NCI-H510A (cell line): ENCODE measurements at regions not wholly inside any gene's neighbourhood (a gene's known extent, or its start where the extent isn't known, plus 50 kb on each side); places are given as distances from the start of the nearest gene placed in this dataset.

ENCODE experiments used
- DNase-seq: peaks from one replicate; lab custom pipeline; 2025; lab: John Stamatoyannopoulos, UW

DNA sequence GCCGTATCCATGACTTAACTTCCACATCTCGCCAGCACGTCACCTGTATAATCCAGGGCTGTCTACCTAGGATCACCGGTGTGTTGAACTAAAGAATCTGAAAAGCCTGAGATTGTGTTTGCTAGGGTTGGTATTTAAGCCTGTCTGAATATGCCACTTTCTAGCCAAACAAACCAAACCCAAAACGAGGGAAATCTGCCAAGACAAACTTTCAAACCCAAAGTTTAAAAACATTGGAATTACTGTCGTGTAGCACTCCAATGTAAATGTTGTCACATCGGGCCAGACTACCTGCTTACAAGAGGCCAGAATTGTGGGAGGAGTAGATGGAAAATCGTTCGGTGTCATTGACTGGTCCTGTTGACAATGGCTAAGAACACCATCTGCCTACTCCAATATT is 747.8 kb downstream of the EFNB2 start:
- DNase-seq = no peak

- DNase-seq = no peak
Observed at GRCh38 chr13:105785436-105785835, 750.0 kb downstream of the EFNB2 start.

GRCh38 chr13:105783261-105783660 is 752.2 kb downstream of the EFNB2 start:
- no peak for DNase-seq

- no peak for DNase-seq
Observed at GRCh38 chr13:105778196-105778595, 757.3 kb downstream of the EFNB2 start.

DNA sequence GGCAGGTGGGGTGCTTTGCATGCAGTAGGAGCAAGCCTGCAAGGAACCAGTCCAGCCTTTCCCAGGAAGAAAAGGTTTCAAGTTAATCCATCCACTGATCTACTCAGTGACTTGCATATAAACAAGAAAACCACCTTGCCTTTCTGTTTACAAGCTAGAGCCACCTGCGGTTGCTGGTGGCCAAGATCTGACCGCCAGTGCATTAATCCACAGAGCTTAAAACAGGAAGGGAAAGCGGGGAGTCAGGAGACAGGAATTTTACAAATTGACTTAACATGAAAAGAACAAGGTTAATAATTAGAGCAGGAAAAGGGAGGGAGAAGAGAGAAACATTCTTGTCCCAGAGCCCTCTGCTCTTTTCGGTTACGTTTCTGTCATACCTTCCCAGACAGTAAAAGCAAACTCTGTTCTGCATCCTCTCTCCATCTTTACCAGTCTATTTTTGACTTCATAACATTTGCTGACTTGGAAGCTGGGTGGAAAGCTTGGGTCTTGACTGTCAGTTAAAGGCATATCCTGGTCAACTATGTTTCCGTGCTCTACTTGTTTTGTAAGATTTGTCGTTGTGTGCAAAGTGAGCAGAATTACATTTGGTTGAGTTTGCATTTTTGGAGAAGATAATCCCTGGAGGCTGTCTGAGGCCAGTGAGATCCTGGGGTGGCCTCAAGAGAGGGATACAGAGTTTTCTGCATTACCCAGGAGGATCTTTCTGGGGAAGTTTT is 760.6 kb downstream of the EFNB2 start:
- DNase-seq = no peak

DNA sequence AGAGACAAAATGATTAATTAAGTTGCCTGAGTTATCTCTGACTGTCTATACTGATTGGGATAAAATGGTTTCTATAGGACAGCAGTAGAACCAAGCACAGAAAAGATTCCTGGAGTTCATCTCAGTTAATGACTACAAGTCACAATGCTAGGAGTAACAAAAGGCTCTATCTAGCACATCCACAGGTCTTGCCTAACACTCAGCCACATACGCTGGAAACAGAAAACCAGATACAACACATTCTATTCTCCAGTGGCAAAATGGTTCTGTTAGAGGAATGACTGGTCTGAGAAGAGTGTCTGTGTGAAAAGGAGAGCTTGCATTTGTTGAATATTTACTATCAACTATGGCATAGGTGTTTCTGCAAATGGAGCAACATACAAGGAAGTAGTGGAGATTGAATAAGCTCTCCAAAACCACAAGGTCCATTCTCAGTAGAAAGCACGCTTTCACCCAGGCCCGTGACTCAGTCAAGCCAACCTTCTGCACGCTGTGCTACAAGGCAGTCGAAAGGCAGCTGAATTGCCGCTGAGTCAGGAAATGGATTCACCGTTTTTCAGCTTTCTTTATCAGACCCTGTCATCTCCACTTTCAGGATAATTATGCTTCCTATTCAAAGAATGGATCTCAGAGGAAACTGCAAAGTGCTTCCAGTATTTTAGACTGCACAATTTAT is 761.5 kb downstream of the EFNB2 start:
- no peak for DNase-seq

GRCh38 chr13:105773241-105773640 is 762.2 kb downstream of the EFNB2 start:
- no peak for DNase-seq

DNA sequence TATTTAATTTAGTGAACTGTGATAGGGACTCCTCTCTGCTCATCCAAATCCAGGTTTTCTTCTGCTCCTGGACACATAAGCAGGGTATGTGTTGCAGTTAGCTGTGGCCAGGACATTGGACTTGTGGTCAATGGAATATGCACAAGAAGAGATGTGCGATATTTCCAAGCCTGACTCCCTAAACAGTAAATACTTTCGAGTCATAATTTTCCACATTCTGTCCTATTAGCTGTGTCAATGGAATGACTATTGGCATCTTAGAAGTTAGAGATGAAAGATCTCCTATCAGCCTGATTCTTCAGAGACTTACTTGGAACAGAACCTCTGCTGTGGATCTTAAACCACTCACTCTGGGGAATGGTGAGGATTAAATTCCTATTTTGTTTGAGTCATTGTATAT is 771.0 kb downstream of the EFNB2 start:
- DNase-seq = no peak

GRCh38 chr13:105763851-105764250 is 771.6 kb downstream of the EFNB2 start:
- DNase-seq = no peak

GRCh38 chr13:105762096-105762495 is 773.4 kb downstream of the EFNB2 start:
- no peak for DNase-seq

- no peak for DNase-seq
Observed at GRCh38 chr13:105758918-105759860, 776.3 kb downstream of the EFNB2 start.

GRCh38 chr13:105740739-105741138 is 794.7 kb downstream of the EFNB2 start:
- no peak for DNase-seq

GRCh38 chr13:105737688-105738087 is 797.8 kb downstream of the EFNB2 start:
- no peak for DNase-seq

DNA sequence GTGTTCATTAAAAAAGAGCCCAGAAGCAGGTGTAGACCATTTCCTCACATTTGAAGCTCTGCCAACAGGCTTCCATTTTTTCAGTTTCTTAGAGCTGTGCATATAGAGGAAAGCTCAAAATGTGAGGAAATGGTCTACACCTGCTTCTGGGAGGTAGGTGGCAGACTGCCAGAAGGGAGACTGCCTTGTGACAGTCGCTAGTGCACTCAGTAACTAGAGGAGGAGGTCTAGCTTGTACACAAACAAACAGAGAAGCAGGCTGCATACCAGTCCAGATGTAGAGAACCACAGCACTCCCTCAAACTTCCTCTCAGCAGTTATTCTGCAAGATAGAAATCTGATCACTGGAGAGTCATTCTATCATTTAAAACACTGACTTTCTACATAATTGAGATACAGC is 800.2 kb downstream of the EFNB2 start:
- DNase-seq = peak; percentile 26

DNA sequence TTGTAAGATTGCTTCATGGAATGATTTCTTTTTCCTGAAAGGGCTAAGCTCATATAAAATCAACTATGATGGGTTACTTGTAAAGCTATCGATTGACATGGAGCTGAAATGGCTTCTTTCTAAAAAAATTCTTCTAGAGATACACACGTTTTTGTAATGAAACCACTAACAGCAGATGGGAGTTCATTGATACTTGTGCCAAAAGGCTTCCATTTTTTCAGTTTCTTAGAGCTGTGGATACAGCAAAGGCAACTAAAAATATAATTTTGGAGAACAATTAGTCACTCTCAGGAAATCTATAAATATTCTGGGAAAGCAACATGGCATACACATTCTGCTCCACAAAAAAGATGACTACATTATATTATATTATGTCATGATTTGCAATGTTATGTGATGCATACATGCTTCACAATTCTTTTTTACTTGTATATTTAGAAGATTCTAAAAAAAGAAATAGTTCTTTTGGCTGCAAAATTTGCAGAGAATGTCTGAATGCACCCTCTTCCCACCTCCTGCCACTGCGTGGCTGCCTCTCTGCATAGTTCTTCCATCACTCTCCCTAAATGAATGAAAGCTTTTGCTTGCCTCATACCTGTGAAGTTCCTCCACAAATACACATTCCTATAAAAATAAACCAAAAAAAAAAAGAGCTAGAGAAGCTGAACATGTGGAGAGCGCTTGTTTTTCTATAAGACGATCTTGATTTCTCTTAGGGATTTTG is 802.5 kb downstream of the EFNB2 start:
- DNase-seq = no peak

GRCh38 chr13:105725887-105726286 is 809.6 kb downstream of the EFNB2 start:
- no peak for DNase-seq

DNA sequence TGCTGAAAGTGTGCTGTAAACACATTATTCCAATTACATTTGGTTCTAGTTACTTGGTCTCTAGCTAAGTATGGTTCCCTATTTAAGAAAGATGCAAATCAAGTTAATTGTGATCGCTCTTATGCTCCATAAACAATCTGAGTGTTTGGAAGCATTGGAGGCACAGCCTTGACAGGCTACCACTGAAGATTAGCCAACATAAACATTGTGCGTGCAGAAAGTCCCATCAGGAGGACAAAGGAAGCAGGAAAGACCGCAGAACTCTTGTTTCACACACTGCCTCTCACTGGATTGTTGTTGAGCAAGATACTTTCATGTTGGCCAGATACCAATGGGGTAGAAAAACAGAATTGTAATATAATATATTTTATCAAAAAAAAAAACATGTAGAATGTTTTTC is 814.4 kb downstream of the EFNB2 start:
- no peak for DNase-seq

- DNase-seq = no peak
Observed at GRCh38 chr13:105719859-105720258, 815.6 kb downstream of the EFNB2 start.

DNA sequence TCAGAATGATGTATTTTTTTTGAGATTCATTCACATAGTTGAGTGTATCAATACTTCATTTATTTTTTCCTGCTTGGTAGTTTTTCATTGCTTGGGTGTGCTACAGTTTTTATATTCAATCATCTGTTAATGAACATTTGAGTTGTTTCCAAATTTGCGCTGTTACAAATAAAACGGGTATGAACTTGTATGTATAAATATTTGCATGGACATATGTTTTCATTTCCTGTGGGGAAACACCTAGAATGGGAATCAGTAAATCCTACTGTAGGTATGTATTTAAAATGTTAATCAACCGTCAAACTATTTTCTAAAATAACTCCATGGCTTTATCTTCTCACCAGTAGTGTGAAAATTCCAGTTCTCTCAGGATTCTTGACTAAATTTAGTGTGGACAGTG is 826.3 kb downstream of the EFNB2 start:
- no peak for DNase-seq

DNA sequence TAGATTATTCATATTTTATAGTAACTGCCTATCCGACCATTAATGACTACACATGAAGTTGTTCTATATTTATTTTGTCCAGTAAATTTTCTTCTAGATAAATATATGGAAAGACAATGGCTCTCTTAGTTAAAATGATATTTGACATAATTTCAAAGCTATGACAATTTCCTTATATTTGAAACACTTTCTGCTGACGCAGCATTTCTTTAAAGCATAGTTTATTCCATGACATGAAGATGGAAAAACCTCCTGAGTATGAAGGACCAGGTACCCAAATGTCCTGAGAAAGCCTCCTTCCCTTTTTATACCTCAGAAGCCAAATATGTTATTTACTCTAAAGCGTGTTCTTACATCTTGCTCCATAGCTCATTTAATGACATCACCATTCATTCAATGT is 831.6 kb downstream of the EFNB2 start:
- no peak for DNase-seq

DNA sequence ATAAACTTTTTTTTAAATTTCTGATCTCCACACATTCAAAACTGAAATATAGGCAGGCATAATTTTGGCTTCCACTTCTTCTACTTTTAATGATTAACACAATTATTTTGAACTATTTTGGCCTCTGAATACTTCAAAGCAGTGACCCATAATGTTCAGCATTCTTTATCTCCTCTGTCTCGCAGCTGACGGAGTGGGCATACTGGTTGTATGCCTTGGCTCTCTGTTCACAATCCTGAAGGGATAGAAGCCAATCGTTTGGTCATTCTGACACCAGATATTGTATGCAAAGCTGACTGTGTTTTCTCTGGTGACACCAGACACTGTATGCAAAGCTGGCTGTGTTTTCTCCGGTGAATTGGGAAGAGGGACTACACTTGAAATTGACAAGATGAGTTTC is 833.0 kb downstream of the EFNB2 start:
- no peak for DNase-seq

DNA sequence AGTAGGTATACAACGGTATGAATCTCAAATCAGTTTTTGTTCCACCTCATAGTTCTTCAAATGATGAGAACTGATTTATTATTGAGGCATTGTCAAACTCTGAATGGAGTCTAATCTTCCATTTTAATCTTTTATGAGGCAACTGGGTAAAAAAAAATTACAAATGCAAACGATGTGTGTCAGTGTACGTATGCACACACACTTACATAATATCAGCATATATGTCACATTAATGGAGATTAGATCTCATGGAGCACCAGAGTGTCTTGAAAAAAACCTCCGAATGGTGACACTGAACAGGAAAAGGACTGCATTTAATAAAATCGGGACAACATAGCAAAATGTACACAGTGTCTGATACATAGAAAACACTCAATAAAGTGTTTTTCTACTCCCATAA is 842.7 kb downstream of the EFNB2 start:
- no peak for DNase-seq
